ENCODE measurements at regions not wholly inside any gene's neighbourhood (a gene's known extent, or its start where the extent isn't known, plus 50 kb on each side); places are given as distances from the start of the nearest gene placed in this dataset.

DNA sequence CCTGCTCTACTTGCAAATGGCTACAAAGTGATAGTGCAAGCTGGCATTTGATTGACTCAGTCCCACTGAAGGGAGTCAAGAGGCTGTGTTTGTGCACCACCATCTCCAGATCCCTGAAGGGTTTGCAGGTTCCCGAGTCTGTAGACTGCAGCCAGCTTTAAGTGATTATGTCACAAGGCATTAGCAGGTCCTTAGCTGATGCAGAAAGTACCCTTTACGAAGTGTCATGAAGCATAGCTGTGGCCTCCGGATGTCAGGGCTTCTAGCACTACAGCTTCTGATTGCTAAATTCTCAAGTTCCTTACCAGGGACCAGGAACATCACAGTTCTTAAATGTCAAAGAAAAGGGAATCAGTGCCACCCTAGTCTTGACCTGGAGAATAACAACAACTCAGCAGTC, 311.3 kb upstream of the TRPC7 start:
- TF ChIP-seq, protein P1, sequence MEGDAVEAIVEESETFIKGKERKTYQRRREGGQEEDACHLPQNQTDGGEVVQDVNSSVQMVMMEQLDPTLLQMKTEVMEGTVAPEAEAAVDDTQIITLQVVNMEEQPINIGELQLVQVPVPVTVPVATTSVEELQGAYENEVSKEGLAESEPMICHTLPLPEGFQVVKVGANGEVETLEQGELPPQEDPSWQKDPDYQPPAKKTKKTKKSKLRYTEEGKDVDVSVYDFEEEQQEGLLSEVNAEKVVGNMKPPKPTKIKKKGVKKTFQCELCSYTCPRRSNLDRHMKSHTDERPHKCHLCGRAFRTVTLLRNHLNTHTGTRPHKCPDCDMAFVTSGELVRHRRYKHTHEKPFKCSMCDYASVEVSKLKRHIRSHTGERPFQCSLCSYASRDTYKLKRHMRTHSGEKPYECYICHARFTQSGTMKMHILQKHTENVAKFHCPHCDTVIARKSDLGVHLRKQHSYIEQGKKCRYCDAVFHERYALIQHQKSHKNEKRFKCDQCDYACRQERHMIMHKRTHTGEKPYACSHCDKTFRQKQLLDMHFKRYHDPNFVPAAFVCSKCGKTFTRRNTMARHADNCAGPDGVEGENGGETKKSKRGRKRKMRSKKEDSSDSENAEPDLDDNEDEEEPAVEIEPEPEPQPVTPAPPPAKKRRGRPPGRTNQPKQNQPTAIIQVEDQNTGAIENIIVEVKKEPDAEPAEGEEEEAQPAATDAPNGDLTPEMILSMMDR (IDR thresholded peaks at IDR 0.05) = no peak
- no peak for TF ChIP-seq POLR2A (IDR thresholded peaks at IDR 0.05)
- no peak for TF ChIP-seq POLR2AphosphoS5 (IDR thresholded peaks at IDR 0.05)

Data from prostate gland (tissue), 2 donors.